Duodenal mucosa (tissue), 2 donors: ENCODE measurements at regions not wholly inside any gene's neighbourhood (a gene's known extent, or its start where the extent isn't known, plus 50 kb on each side); places are given as distances from the start of the nearest gene placed in this dataset.

Experiments used
- H3K27ac ChIP-seq: one replicate; pipeline ENCODE4 v1.7.0; 2013; ENCODE audit warnings: low read depth, low read length
- H3K27me3 ChIP-seq, 2 donors: one replicate each; pipeline ENCODE4 v1.7.0; 2013; ENCODE audit warnings: low read length in 2 of 2, control low read depth in 1 of 2; ENCODE audit not compliant: insufficient read depth in 2 of 2, control insufficient read depth in 1 of 2
- H3K36me3 ChIP-seq, 2 donors: one replicate each; pipeline ENCODE4 v1.7.0; 2013; ENCODE audit warnings: low read length in 2 of 2, control low read depth in 1 of 2; ENCODE audit not compliant: insufficient read depth in 2 of 2, control insufficient read depth in 1 of 2
- H3K4me1 ChIP-seq, 2 donors: one replicate each; pipeline ENCODE4 v1.7.0; 2013; ENCODE audit warnings: low read length in 2 of 2, control low read depth in 1 of 2; ENCODE audit not compliant: insufficient read depth in 2 of 2, control insufficient read depth in 1 of 2
- H3K4me3 ChIP-seq, 2 donors: one replicate each; pipeline ENCODE4 v1.7.0; 2013; ENCODE audit warnings: low read length in 2 of 2, low read depth in 1 of 2
- H3K9ac ChIP-seq, 2 donors: one replicate each; pipeline ENCODE4 v1.7.0; 2013; ENCODE audit warnings: low read length in 2 of 2, low read depth in 1 of 2
- H3K9me3 ChIP-seq, 2 donors: one replicate each; pipeline ENCODE4 v1.7.0; 2013; ENCODE audit warnings: low read length in 2 of 2, control low read depth in 1 of 2; ENCODE audit not compliant: control insufficient read depth in 1 of 2

DNA sequence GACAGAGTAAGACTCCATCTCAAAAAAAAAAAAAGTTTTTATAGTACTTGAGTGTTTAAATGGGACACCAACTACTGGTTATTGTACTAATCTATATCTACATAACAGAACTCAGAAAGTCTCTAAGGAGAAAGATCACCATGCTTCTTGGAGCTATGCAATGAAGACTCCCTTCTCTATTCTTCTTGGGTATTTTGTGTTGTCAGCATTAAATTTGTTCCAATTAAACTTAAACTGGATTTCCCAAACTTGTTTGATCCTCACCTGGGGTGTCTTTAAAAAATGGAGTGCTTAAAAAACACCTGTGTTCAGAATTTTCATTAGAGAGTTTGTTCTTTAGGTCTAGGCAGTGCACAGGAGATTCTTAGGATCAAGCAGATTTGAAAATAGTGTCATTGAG is 536.0 kb downstream of the GATA3 start:
- no peaks in the 10 kb centered on the region for H3K27me3 ChIP-seq
- H3K9ac ChIP-seq = no peak overlapping the region
- H3K4me1 ChIP-seq = no peaks in the 10 kb centered on the region
- no peak overlapping the region for H3K4me3 ChIP-seq
- H3K36me3 ChIP-seq = no peaks in the 10 kb centered on the region
- no peaks in the 10 kb centered on the region for H3K9me3 ChIP-seq
- H3K27ac ChIP-seq = no peak overlapping the region

DNA sequence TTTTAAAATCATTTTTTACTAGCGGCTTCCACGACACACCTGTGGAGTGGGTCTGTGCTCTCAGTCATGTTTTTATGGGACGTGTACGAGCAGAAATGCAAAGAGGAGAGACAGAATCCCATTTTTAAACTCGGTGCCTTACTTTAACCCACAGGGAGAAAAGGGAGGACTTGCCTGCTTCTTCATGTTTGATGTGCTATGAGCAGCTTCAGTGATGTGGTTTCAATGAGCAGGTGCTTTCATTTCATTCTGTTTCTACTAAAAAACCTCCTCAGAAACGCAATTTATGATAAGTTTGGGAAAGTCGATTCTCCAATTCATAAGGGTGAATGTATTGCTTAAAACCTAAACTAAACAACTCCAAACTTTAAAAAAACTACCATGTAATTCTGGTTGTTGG is 537.2 kb downstream of the GATA3 start:
- no peaks in the 10 kb centered on the region for H3K27me3 ChIP-seq
- no peaks in the 10 kb centered on the region for H3K9me3 ChIP-seq
- H3K36me3 ChIP-seq = no peaks in the 10 kb centered on the region
- H3K4me1 ChIP-seq = no peaks in the 10 kb centered on the region
- H3K27ac ChIP-seq = no peak overlapping the region
- no peak overlapping the region for H3K4me3 ChIP-seq
- no peak overlapping the region for H3K9ac ChIP-seq

DNA sequence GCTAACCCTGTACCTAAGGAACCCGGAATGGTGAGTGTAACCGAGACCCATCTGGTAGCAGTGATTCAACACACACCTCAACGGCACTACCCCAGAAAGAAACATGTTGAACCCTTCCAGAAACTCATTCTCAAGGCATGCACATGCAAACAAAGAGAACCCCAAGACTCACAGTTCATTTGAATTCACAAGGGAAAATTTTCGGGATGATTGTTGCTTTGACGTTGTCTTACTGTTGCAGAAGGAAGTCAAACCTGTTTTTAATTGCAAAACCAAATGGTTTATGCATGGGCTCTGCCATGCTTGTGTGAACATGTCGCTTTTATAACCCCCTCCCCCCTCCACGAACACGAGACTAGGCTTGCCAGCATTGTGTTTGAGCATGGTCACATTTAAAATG is 539.7 kb downstream of the GATA3 start:
- H3K9me3 ChIP-seq = no peaks in the 10 kb centered on the region
- no peaks in the 10 kb centered on the region for H3K4me1 ChIP-seq
- no peaks in the 10 kb centered on the region for H3K36me3 ChIP-seq
- no peak overlapping the region for H3K27ac ChIP-seq
- no peak overlapping the region for H3K4me3 ChIP-seq
- no peak overlapping the region for H3K9ac ChIP-seq
- no peaks in the 10 kb centered on the region for H3K27me3 ChIP-seq

DNA sequence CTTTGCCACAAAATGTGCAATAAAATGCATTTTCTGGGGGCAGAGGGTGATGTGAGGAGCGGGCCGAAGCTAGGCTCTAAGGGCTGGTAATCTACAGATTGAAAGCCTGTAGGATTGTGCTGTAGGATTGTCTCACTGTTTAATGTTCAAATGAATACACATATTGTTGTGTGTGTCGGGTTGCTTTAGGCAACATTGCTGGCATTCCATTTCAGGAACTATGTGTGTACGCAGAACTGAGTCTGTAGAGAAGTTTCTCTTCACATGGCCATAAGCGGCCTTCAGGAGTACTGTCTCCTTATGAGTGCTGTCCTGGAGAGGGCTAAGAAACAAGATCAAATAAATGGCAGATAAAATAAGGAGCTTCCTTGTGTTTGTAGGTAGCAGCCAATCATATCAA is 540.2 kb downstream of the GATA3 start:
- H3K4me3 ChIP-seq = no peak overlapping the region
- no peak overlapping the region for H3K27ac ChIP-seq
- no peaks in the 10 kb centered on the region for H3K9me3 ChIP-seq
- H3K9ac ChIP-seq = no peak overlapping the region
- no peaks in the 10 kb centered on the region for H3K36me3 ChIP-seq
- H3K4me1 ChIP-seq = no peaks in the 10 kb centered on the region
- H3K27me3 ChIP-seq = no peaks in the 10 kb centered on the region

DNA sequence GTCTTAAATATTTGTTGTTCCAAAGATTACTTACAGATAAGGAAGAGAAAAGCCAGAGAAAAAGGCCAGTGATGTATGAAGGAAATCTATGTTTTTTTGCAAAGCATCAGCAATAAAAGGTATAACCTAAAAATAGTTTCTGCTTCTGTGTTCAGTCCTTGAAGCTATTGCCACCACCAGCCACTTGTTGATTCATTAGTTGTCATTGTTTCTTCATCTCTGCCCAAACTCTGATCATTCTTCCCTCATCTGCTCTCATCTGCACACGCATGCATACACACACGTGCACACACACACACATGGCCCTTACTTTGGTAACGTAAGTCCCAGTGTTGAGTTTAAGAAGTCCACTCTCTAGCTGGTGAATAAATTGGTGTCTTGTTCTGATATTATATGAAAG is 540.7 kb downstream of the GATA3 start:
- H3K36me3 ChIP-seq = no peaks in the 10 kb centered on the region
- H3K4me1 ChIP-seq = no peaks in the 10 kb centered on the region
- H3K9me3 ChIP-seq = no peaks in the 10 kb centered on the region
- H3K27ac ChIP-seq = no peak overlapping the region
- no peaks in the 10 kb centered on the region for H3K27me3 ChIP-seq
- no peak overlapping the region for H3K9ac ChIP-seq
- H3K4me3 ChIP-seq = no peak overlapping the region

DNA sequence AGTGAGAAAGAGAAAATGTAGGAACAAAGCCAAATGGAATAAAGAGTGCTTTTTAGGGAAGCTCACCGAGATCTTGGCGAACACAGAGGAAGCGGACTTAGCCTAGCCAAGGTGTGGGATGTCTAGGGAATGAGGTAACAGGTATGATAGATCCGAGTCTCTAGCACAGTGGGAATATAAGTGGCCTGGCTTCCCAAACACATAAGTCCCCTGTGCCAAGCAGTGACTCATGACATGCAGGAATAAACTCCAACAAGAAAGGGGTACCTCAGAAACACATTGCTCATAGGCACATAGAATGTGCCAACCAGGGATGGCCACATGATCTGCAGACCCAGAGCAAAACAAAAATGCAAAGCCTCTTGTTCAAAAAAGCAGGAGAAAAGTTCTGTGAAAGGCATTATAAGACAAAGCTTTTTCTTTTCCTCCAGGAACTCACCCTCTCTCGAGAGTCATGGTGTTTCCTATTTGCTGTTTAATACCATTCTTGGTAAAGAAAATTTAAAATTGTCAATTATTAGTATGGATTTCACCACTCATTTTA is 542.5 kb downstream of the GATA3 start:
- Histone ChIP-seq H3K4me3 (no peak overlapping the region), H3K9me3 (no peaks in the 10 kb centered on the region), H3K27me3 (no peaks in the 10 kb centered on the region), H3K36me3 (no peaks in the 10 kb centered on the region), H3K4me1 (no peaks in the 10 kb centered on the region), H3K9ac (no peak overlapping the region), H3K27ac (no peak overlapping the region)

DNA sequence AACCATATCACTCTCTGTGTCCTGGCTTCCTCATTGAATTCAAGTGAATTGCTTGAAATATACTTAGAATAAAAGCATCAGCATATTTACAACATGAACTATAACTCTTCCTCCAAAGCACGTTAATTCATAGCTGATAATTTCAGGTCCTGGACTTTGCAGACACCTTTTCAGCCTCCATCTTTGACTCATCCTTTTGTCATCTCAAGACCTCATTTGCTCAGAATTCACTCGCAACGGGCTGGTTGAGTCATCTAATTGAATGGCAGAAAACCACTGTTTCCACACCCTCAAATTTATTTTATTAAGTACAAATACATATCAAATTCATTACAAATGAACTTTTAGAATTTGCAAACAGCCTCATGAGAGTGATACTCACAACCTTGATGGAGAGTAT is 545.7 kb downstream of the GATA3 start:
- H3K36me3 ChIP-seq = no peaks in the 10 kb centered on the region

DNA sequence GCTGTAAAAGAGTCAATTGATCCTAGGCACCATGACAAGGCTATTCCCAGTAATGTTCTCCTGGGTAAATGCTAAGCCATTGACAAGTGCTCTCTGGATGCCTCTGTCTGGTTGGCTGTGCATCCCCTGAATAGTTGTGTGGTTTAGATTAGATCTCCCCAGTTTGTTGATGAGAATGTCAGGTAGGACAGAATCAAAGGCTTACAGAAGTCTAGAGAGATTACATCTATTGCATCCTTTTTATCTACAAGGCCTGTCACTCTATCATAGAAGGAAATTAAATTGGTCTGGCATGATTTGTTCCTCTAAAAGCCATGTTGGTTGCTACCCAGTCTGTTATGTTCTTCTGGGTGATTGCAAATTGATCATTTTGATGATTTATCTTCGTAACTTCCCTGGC is 548.3 kb downstream of the GATA3 start:
- no peak overlapping the region for H3K27ac ChIP-seq
- no peaks in the 10 kb centered on the region for H3K4me1 ChIP-seq
- H3K27me3 ChIP-seq = no peaks in the 10 kb centered on the region
- H3K4me3 ChIP-seq = no peak overlapping the region
- no peaks in the 10 kb centered on the region for H3K36me3 ChIP-seq
- H3K9me3 ChIP-seq = peaks cover 0 to 6% of the 10 kb centered on the region in 2 donors
- H3K9ac ChIP-seq = no peak overlapping the region

More for the DNA sequence above, 545.7 kb downstream of the GATA3 start:
- H3K27ac ChIP-seq = no peak overlapping the region
- no peaks in the 10 kb centered on the region for H3K4me1 ChIP-seq
- no peaks in the 10 kb centered on the region for H3K9me3 ChIP-seq
- no peak overlapping the region for H3K9ac ChIP-seq
- H3K27me3 ChIP-seq = no peaks in the 10 kb centered on the region
- no peak overlapping the region for H3K4me3 ChIP-seq

DNA sequence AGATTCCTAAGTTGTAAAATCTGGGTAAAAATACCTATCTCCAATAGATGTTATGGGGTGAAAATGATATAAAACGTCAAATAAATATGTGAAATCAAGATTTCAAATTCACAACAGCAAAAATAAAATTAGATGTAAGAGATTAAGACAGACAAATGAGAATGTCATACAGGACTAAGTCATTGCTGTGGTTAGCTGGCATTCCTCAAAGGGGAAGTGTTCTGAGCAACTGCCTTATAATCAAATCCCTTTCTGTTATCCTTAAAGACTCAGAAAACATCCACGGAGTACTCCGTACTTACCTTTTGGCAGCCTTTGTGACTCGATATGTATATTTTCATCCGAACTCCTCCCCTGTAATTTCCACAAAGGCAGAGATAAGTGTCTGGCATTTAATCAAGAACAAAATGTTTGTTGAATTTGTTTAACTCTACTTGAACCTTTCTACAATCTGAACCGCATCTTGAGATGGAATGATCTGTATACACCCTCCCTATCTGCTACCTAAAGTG is 559.6 kb downstream of the GATA3 start:
- Histone ChIP-seq H3K27me3 (no peaks in the 10 kb centered on the region), H3K9me3 (no peaks in the 10 kb centered on the region), H3K27ac (no peak overlapping the region), H3K9ac (no peak overlapping the region), H3K36me3 (no peaks in the 10 kb centered on the region), H3K4me3 (no peak overlapping the region), H3K4me1 (no peaks in the 10 kb centered on the region)

DNA sequence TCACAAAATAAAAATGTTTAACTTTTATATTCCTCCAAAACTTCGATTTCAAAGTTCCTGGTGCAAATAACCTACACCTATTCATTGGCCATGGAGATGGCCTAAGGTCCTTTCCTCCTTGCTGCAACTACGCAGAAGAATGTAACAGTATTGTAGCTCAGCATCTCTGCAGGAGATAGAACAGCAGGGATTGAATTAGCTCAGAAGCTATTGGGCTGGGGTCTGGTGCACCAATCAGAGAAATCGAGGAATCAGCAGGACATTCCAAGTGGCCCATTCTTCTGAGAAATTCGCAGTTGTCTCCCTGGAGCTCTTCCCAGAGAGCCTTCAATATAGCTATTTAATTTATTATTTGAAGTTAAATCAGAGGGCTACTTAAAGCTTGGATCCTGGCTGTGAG is 560.6 kb downstream of the GATA3 start:
- Histone ChIP-seq H3K9ac (no peak overlapping the region), H3K36me3 (no peaks in the 10 kb centered on the region), H3K27me3 (no peaks in the 10 kb centered on the region), H3K27ac (no peak overlapping the region), H3K9me3 (no peaks in the 10 kb centered on the region), H3K4me1 (no peaks in the 10 kb centered on the region), H3K4me3 (no peak overlapping the region)

DNA sequence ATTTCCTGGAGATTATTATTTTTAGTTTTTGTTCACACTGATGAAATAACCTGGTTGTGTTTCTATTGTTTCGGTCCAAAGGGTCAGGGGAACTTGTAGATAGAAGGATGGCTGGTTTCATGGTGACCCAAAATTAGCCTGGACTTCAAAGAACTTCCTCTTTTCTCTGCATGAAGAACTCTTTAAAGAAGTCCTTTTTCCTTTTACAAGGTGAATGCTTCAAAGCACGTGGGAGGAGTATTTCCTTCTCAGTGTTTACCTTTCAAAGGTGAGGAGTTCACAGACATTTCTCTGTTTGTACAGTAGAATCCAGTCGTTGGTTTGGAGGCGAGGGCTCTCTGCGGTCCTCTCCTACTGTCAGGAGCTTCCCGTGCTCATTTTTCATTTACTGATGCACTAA is 561.7 kb downstream of the GATA3 start:
- H3K27me3 ChIP-seq = no peaks in the 10 kb centered on the region
- no peaks in the 10 kb centered on the region for H3K36me3 ChIP-seq
- H3K4me3 ChIP-seq = no peak overlapping the region
- no peaks in the 10 kb centered on the region for H3K9me3 ChIP-seq
- no peaks in the 10 kb centered on the region for H3K4me1 ChIP-seq
- H3K9ac ChIP-seq = no peak overlapping the region
- H3K27ac ChIP-seq = no peak overlapping the region
